MM.1S (cell line): ENCODE measurements at regions not wholly inside any gene's neighbourhood (a gene's known extent, or its start where the extent isn't known, plus 50 kb on each side); places are given as distances from the start of the nearest gene placed in this dataset.

Experiments used
- EZH2phosphoT487 ChIP-seq: fragments of 300-600 bp; sonication (generic); IDR thresholded peaks from 2 replicates; pipeline ENCODE4 v1.6.1; 2018; ENCODE audit warnings: antibody characterized with exemption, low read length
- TF ChIP-seq, protein P1 (sequence below): fragments of 300-600 bp; sonication (generic); IDR thresholded peaks from 2 replicates; pipeline ENCODE4 v1.5.1; 2016; ENCODE audit warnings: antibody characterized with exemption, low read length, mixed read lengths

DNA sequence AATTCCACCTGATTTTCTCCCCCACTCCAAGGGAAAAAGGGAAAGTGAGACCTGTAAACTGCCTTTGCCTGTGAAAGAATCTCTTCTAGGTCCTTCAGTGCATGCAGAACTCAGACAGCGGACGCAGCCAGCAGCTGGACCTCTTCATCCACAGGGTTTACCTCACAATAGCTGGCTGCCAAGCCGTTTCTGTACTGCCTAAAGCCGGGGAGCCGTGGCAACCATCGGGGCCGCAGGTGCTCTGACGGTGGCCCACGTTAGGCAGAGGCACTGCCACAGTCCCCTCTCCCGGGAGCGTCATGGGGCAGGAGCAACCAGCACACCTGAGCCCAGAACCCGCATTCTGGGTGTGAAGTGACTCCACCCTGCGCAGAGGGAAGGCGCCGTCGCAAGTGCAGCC is 206.1 kb downstream of the TTLL2 start:
- TF ChIP-seq, protein P1, sequence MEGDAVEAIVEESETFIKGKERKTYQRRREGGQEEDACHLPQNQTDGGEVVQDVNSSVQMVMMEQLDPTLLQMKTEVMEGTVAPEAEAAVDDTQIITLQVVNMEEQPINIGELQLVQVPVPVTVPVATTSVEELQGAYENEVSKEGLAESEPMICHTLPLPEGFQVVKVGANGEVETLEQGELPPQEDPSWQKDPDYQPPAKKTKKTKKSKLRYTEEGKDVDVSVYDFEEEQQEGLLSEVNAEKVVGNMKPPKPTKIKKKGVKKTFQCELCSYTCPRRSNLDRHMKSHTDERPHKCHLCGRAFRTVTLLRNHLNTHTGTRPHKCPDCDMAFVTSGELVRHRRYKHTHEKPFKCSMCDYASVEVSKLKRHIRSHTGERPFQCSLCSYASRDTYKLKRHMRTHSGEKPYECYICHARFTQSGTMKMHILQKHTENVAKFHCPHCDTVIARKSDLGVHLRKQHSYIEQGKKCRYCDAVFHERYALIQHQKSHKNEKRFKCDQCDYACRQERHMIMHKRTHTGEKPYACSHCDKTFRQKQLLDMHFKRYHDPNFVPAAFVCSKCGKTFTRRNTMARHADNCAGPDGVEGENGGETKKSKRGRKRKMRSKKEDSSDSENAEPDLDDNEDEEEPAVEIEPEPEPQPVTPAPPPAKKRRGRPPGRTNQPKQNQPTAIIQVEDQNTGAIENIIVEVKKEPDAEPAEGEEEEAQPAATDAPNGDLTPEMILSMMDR = no peak
- no peak for TF ChIP-seq EZH2phosphoT487
